ENCODE measurements at regions not wholly inside any gene's neighbourhood (a gene's known extent, or its start where the extent isn't known, plus 50 kb on each side); places are given as distances from the start of the nearest gene placed in this dataset.

DNA sequence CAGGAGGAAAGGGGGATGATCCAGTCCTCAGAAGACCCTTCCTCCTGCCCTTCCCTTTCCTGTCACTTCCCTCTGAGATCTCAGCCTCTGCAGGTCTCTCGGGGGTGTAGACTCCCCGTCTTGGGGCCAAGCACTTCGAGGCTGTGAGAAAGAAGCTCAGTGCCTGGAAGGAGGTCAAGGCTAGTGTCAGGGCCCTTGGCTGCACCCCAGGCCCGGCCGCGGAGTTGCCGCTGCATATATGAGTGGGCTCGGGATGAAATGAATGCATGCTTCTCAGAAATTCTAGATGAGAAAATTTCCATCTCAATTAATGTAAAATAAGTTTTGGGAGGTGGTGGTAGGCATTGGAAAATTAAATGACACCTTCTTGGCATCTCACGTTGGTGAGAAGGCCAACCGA lies 1313.7 kb downstream of the BRD1 start:
- RAD21 ChIA-PET (ENCODE audit: low non-redundant PET in 1 of 2, low total read pairs in 2 of 2, uncharacterized antibody in 2 of 2, unreplicated experiment in 2 of 2), result no interaction called here
- POLR2A ChIA-PET, result no interaction called here
- no peaks in the 10 kb centered on the region for H3K9me2 ChIP-seq (ENCODE audit: insufficient read depth)
- BruUV-seq (replicated peaks), result no TSS peak
- no peaks in the 10 kb centered on the region for H3K79me2 ChIP-seq (ENCODE audit: insufficient read depth, low read length)
- H3K9ac ChIP-seq (ENCODE audit: low read length), result no peak overlapping the region
- no peak for ATAC-seq
- no peaks in the 10 kb centered on the region for H3K27me3 ChIP-seq (ENCODE audit: insufficient read depth, low read length)
- no peaks in the 10 kb centered on the region for H3K4me1 ChIP-seq (ENCODE audit: control insufficient read depth in 1 of 2, insufficient read depth in 2 of 2, low read length in 2 of 2)
- no peaks in the 10 kb centered on the region for H3K9me3 ChIP-seq (ENCODE audit: control insufficient read depth in 1 of 2, insufficient read depth in 1 of 2, low read depth in 1 of 2, low read length in 2 of 2)
- H3K4me2 ChIP-seq (ENCODE audit: low read length), result no peak overlapping the region
- no peak overlapping the region for H3K4me3 ChIP-seq (replicated peaks in 1 of 2; ENCODE audit: low read depth in 1 of 2, low read length in 2 of 2)
- no peaks in the 10 kb centered on the region for H3K36me3 ChIP-seq (ENCODE audit: control insufficient read depth in 1 of 2, insufficient read depth in 2 of 2, low read length in 2 of 2)
- H4K20me1 ChIP-seq (ENCODE audit: insufficient read depth), result no peaks in the 10 kb centered on the region
- H2AFZ ChIP-seq (ENCODE audit: low read depth, low read length, poor library complexity, severe bottlenecking), result no peak overlapping the region
- DNase-seq (ENCODE audit: low read depth, low spot score), result no peak
- CTCF ChIA-PET, result no interaction called here
- intact Hi-C loops (cut with micrococcal nuclease), result no loop called here
- no peak for TF ChIP-seq ATF3 (IDR thresholded peaks at IDR 0.05)
- TF ChIP-seq CBX3 (IDR thresholded peaks at IDR 0.05; ENCODE audit: low read depth), result no peak
- TF ChIP-seq MAX (IDR thresholded peaks at IDR 0.05), result no peak
- no peak for TF ChIP-seq TCF7L2 (IDR thresholded peaks at IDR 0.05; ENCODE audit: borderline replicate concordance, extremely low read depth, insufficient read depth, insufficient read length)
- TF ChIP-seq YY1 (IDR thresholded peaks at IDR 0.05; ENCODE audit: extremely low read depth, insufficient replicate concordance, low read depth, low read length), result no peak
- no peak for TF ChIP-seq SP1 (IDR thresholded peaks at IDR 0.05; ENCODE audit: low read depth)
- no peak for TF ChIP-seq EZH2 (IDR thresholded peaks at IDR 0.05)
- no peak for TF ChIP-seq CTCF (IDR thresholded peaks at IDR 0.05 in 2 of 3, conservative IDR thresholded peaks at IDR 0.05 in 1 of 3; ENCODE audit: borderline replicate concordance in 1 of 3, insufficient read depth in 1 of 3, low read depth in 2 of 3, low read length in 2 of 3)
- TF ChIP-seq EGR1 (IDR thresholded peaks at IDR 0.05; ENCODE audit: low read depth), result no peak
- no peak for TF ChIP-seq SIN3A (IDR thresholded peaks at IDR 0.05; ENCODE audit: low read depth)
- TF ChIP-seq RAD21 (IDR thresholded peaks at IDR 0.05; ENCODE audit: low read depth), result no peak
- no peak for TF ChIP-seq FOSL1 (IDR thresholded peaks at IDR 0.05; ENCODE audit: low read depth)
- TF ChIP-seq ZNF274 (IDR thresholded peaks at IDR 0.05; ENCODE audit: low read depth, low read length), result no peak
- TF ChIP-seq JUND (IDR thresholded peaks at IDR 0.05), result no peak
- TF ChIP-seq, protein P1, sequence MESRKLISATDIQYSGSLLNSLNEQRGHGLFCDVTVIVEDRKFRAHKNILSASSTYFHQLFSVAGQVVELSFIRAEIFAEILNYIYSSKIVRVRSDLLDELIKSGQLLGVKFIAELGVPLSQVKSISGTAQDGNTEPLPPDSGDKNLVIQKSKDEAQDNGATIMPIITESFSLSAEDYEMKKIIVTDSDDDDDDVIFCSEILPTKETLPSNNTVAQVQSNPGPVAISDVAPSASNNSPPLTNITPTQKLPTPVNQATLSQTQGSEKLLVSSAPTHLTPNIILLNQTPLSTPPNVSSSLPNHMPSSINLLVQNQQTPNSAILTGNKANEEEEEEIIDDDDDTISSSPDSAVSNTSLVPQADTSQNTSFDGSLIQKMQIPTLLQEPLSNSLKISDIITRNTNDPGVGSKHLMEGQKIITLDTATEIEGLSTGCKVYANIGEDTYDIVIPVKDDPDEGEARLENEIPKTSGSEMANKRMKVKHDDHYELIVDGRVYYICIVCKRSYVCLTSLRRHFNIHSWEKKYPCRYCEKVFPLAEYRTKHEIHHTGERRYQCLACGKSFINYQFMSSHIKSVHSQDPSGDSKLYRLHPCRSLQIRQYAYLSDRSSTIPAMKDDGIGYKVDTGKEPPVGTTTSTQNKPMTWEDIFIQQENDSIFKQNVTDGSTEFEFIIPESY (IDR thresholded peaks at IDR 0.05; ENCODE audit: extremely low read depth, insufficient replicate concordance, low read length), result no peak
- TF ChIP-seq CEBPB (IDR thresholded peaks at IDR 0.05; ENCODE audit: low read depth), result no peak
- TF ChIP-seq SRF (IDR thresholded peaks at IDR 0.05; ENCODE audit: low read depth), result no peak
- no peak for TF ChIP-seq EZH2phosphoT487 (IDR thresholded peaks at IDR 0.05; ENCODE audit: borderline replicate concordance)
- no peak overlapping the region for H3K27ac ChIP-seq (ENCODE audit: low read depth, low read length)
